HUES6 (cell line): ENCODE measurements at regions not wholly inside any gene's neighbourhood (a gene's known extent, or its start where the extent isn't known, plus 50 kb on each side); places are given as distances from the start of the nearest gene placed in this dataset.
"Not testable (repeated sequence)": the region's sequence is repeated elsewhere in the genome, so short reads cannot be mapped to it uniquely, and the experiment has no call there.

Experiments
- H3K27ac ChIP-seq: 2 replicates; pipeline ENCODE4 v1.7.0; 2013; ENCODE audit warnings: low read depth, mild to moderate bottlenecking, low read length, inconsistent platforms
- H3K27me3 ChIP-seq: 2 replicates; pipeline ENCODE4 v1.6.1; 2013; ENCODE audit warnings: low read length; ENCODE audit not compliant: control insufficient read depth, insufficient read depth
- H3K36me3 ChIP-seq: 2 replicates; pipeline ENCODE4 v1.6.1; 2013; ENCODE audit warnings: low read length; ENCODE audit not compliant: control insufficient read depth, insufficient read depth
- H3K4me1 ChIP-seq: 2 replicates; pipeline ENCODE4 v1.6.1; 2013; ENCODE audit warnings: low read length; ENCODE audit not compliant: control insufficient read depth, insufficient read depth
- H3K4me3 ChIP-seq: 2 replicates; pipeline ENCODE4 v1.5.1; 2013; ENCODE audit warnings: low read depth, low read length
- H3K9ac ChIP-seq: one replicate; pipeline ENCODE4 v1.6.1; 2013; ENCODE audit warnings: mild to moderate bottlenecking, low read length
- H3K9me3 ChIP-seq: 2 replicates; pipeline ENCODE4 v1.6.1; 2013; ENCODE audit warnings: low read depth, low read length; ENCODE audit not compliant: control insufficient read depth, insufficient read depth

DNA sequence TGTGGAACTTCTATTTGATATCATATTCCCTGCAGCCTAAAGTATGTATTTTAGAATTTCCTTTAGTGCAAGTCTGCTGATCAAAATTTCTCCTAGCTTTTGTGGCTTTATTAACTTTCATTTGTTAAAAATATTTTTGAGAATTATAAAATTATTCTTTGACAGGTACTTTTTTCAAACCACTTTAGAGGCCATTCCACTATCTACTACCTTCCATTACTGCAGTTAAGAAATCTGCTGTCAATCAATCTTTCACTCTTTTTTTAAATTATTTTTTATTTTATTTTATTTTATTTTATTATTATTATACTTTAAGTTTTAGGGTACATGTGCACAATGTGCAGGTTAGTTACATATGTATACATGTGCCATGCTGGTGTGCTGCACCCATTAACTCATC lies 656.2 kb downstream of the CCDC85A start:
- H3K4me3 ChIP-seq, H3K27me3 ChIP-seq, H3K27ac ChIP-seq, H3K9me3 ChIP-seq, H3K4me1 ChIP-seq, H3K36me3 ChIP-seq, H3K9ac ChIP-seq: not testable (repeated sequence)

DNA sequence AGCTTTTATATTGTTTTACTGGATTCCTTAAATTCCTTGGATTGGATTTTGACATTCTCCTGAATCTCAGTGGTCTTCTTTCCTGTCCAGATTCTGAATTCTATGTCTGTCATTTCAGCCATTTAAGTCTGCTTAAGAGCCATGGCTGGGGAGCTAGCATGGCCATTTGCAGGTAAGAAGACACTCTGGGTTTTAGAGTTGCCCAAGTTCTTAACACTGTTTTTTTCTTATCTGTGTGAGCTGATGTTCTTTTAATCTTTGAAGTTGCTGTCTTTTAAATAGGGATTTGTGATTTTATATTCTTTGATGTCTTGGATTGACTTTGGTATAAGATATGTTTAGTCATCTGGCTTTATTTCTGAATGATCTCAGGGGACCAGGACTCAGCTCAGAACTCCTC lies 677.2 kb downstream of the CCDC85A start:
- no peak overlapping the region for H3K27ac ChIP-seq
- H3K27me3 ChIP-seq: no peaks in the 10 kb centered on the region
- no peaks in the 10 kb centered on the region for H3K4me1 ChIP-seq
- no peak overlapping the region for H3K4me3 ChIP-seq
- no peaks in the 10 kb centered on the region for H3K9me3 ChIP-seq
- no peaks in the 10 kb centered on the region for H3K36me3 ChIP-seq
- H3K9ac ChIP-seq: no peak overlapping the region

DNA sequence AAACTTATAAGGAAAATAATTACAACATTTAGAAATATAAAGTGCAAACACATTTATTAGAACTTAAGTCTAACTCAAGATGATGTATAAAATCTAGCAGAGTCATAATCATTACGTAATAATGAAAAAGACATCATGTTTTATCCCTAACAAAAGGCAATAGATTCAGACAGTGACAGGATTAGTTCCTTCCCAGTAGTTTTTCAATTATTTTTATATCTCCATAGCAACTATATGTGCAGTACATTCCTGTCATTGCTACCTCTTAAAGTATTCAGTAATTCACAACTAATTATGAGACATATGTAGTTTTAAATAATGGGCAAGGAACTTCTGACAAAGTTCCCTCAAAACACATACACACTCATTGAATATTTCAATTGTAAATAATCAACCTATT lies 687.9 kb downstream of the CCDC85A start:
- H3K4me1 ChIP-seq: no peaks in the 10 kb centered on the region
- H3K9ac ChIP-seq: no peak overlapping the region
- no peak overlapping the region for H3K27ac ChIP-seq
- H3K36me3 ChIP-seq: no peaks in the 10 kb centered on the region
- no peak overlapping the region for H3K4me3 ChIP-seq
- no peaks in the 10 kb centered on the region for H3K27me3 ChIP-seq
- no peaks in the 10 kb centered on the region for H3K9me3 ChIP-seq

DNA sequence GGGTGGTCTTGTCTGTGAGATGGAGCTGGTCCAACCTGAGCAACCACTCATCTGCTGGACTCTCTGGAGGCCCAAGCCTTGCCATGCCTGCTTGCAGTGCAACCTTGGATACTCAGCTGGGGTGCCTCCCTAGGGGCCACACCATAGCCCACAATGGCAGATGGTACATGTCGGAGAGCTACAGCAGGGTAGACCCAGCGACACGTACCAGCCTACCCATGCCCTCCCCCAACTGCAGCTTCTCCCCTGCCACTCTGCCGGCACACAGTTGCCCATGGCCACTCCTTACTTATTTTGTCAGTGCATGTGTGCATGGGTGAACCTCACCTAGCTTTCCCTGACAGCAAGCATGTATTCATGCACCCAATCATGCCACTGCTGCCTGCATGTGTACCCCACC lies 690.9 kb downstream of the CCDC85A start:
- no peaks in the 10 kb centered on the region for H3K27me3 ChIP-seq
- no peak overlapping the region for H3K4me3 ChIP-seq
- no peak overlapping the region for H3K9ac ChIP-seq
- no peaks in the 10 kb centered on the region for H3K36me3 ChIP-seq
- H3K27ac ChIP-seq: no peak overlapping the region
- no peaks in the 10 kb centered on the region for H3K9me3 ChIP-seq
- H3K4me1 ChIP-seq: no peaks in the 10 kb centered on the region

DNA sequence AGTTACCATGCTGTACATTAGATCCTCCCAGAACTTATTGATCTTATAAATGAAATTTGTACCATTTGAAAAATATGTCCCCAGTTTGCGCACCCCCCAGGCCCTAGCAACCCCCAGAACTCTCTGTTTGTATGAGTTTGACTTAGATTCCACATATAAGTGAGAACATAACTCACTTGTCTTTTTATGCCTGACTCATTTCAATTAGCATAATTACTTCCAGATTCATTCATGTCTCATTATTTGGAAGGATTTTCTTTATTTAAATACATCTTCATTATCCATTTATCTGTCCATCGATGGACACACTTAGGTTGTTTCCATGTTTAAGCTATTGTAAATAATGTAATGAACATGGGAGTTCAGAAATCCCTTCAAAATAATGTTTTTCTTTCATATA lies 705.9 kb downstream of the CCDC85A start:
- no peak overlapping the region for H3K4me3 ChIP-seq
- H3K4me1 ChIP-seq: no peaks in the 10 kb centered on the region
- H3K36me3 ChIP-seq: no peaks in the 10 kb centered on the region
- H3K27me3 ChIP-seq: no peaks in the 10 kb centered on the region
- H3K9me3 ChIP-seq: no peaks in the 10 kb centered on the region
- H3K9ac ChIP-seq: no peak overlapping the region
- no peak overlapping the region for H3K27ac ChIP-seq

DNA sequence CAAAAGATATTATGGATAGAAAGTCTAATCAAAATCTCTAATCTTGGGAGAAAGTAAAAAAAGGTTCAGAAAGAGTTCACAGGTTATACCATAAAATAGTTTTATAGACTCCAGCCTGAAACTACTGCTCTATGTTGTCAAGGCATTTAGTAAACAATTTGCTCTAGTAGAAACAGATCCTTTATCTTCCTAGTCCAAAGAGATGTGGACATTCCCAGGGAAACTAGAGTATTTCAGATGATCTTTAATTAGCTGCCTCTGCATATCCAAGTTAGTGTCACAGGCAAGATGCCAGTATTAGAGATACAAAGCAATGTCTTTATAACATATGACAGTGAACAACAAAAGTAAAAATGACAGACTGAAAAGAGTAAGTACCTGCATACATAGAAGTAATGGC lies 708.6 kb downstream of the CCDC85A start:
- H3K4me3 ChIP-seq: no peak overlapping the region
- H3K4me1 ChIP-seq: no peaks in the 10 kb centered on the region
- H3K27ac ChIP-seq: no peak overlapping the region
- H3K36me3 ChIP-seq: no peaks in the 10 kb centered on the region
- no peaks in the 10 kb centered on the region for H3K27me3 ChIP-seq
- no peak overlapping the region for H3K9ac ChIP-seq
- H3K9me3 ChIP-seq: no peaks in the 10 kb centered on the region

DNA sequence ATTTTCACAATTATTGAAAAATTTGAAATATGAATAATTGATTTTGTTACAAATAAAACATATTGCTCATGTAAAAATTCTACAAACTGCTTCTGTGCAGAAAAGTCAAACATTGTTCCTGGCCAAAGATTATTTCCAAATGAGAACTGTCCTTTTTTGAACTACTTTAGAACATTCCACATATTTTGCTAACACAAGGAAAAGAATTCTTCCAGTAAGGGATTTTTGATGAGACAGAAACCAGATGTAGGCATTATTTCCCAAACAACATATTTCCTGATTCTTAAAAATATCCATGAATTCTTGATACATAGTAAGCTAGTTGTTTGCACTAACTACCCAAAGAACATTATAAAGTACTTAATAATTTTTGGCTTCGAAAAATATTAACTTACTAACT lies 715.2 kb downstream of the CCDC85A start:
- H3K27ac ChIP-seq: no peak overlapping the region
- no peaks in the 10 kb centered on the region for H3K4me1 ChIP-seq
- H3K9ac ChIP-seq: no peak overlapping the region
- no peak overlapping the region for H3K4me3 ChIP-seq
- H3K27me3 ChIP-seq: no peaks in the 10 kb centered on the region
- H3K9me3 ChIP-seq: no peaks in the 10 kb centered on the region
- no peaks in the 10 kb centered on the region for H3K36me3 ChIP-seq

DNA sequence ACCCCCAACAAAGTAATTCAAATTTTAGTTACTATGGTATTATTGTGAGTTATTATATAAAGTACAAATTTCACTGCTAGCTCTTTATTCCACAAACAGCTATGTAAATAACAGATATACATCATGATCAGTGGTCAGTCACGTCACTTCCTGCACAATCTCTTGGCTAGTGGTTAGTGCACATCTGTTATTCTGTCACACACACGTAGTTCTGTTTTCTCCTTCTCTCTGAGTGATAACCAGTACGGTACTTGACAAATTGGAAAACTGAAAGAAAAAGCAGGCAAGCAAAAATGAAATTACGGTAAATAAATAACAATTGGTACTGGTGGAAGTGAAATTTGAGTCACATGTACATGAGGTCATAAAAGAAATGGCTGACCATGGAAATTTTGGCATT lies 728.7 kb downstream of the CCDC85A start:
- Histone ChIP-seq H3K4me1 (no peaks in the 10 kb centered on the region), H3K4me3 (no peak overlapping the region), H3K9me3 (no peaks in the 10 kb centered on the region), H3K36me3 (no peaks in the 10 kb centered on the region), H3K27me3 (no peaks in the 10 kb centered on the region), H3K9ac (no peak overlapping the region), H3K27ac (no peak overlapping the region)

DNA sequence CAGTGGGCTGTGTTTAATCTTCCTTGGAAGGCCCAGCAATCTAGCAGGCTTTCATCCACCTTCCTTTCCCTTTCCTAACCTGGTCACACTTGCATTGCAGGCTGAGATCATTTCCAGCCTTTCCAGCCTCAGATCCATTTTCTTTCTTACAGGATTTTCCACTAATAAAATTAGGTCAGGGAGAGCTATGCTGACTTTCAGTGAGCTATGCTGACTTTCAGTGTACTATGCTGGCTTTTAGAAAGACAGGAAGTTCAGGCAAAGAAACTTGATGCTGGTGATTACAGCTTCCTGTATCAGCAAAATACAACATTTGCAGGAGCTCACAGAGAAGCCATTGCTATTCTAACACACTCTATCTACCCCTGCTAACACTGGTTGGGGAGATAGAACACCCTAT lies 735.0 kb downstream of the CCDC85A start:
- H3K9ac ChIP-seq: no peak overlapping the region
- no peak overlapping the region for H3K4me3 ChIP-seq
- H3K27me3 ChIP-seq: no peaks in the 10 kb centered on the region
- no peaks in the 10 kb centered on the region for H3K36me3 ChIP-seq
- no peaks in the 10 kb centered on the region for H3K4me1 ChIP-seq
- no peaks in the 10 kb centered on the region for H3K9me3 ChIP-seq
- H3K27ac ChIP-seq: no peak overlapping the region

DNA sequence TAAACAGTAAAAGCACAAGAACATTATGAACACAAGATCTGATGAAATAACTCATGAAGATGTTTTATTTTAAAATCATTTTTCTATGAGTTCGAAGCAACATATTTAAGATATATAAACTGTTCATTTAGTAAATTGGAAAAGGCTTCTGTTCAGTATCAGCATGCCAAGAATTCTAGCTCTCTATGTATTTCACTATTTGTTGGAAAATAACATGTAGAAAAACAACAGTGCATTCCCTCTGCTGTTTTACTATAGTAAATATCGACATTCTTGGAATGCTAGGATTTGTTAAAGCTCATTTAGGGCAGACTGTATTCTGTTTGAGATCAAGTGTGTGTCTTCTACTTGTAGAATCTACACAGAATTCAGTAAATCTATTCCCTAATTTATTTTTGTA lies 750.2 kb downstream of the CCDC85A start:
- Histone ChIP-seq H3K4me3 (no peak overlapping the region), H3K36me3 (no peaks in the 10 kb centered on the region), H3K4me1 (no peaks in the 10 kb centered on the region), H3K9me3 (no peaks in the 10 kb centered on the region), H3K27ac (no peak overlapping the region), H3K9ac (no peak overlapping the region), H3K27me3 (no peaks in the 10 kb centered on the region)

DNA sequence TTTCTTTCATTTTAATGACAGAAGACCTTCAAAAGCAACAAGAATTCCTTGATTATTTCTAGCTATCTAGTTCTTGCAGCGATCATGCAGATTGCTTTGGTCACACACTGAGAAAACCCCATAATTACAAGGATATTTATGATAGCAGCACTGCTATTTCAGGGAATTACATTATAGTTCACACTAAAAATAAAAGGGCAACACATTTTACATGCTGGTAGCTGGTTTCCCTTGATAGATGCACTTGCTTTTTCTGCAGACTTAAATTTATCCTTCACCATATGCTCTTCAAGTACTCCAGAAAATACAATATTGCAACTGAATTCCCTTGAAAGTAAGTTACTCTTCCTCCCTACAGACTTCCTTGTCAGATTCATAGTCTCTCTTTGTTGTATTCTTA lies 751.1 kb downstream of the CCDC85A start:
- H3K36me3 ChIP-seq: no peaks in the 10 kb centered on the region
- H3K27ac ChIP-seq: no peak overlapping the region
- H3K9me3 ChIP-seq: no peaks in the 10 kb centered on the region
- H3K4me3 ChIP-seq: no peak overlapping the region
- H3K4me1 ChIP-seq: no peaks in the 10 kb centered on the region
- no peak overlapping the region for H3K9ac ChIP-seq
- H3K27me3 ChIP-seq: no peaks in the 10 kb centered on the region

DNA sequence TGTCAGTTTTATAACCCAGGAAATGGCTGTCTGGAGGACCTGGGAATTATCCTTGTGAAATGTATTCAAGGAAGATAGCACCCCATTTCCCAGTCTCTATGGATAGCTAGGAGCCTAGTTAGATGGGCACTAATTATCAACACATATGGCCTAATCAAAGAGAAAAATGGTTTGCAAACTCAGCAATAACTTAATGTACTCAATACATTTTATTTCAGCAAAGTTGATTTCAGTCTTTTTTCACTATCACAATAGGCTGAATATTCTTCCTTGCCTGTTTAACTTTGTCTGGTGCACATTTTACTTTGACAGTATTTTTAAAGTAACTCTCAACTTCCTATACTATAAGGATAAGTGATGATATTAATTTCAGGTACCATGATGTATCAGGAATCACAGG lies 756.3 kb downstream of the CCDC85A start:
- Histone ChIP-seq H3K4me3 (no peak overlapping the region), H3K27me3 (no peaks in the 10 kb centered on the region), H3K36me3 (no peaks in the 10 kb centered on the region), H3K9ac (no peak overlapping the region), H3K9me3 (no peaks in the 10 kb centered on the region), H3K4me1 (no peaks in the 10 kb centered on the region), H3K27ac (no peak overlapping the region)
